Gastrocnemius medialis (tissue), 4 donors: ENCODE measurements at regions not wholly inside any gene's neighbourhood (a gene's known extent, or its start where the extent isn't known, plus 50 kb on each side); places are given as distances from the start of the nearest gene placed in this dataset.

ENCODE experiments used
- CTCF ChIP-seq, 5 experiments: fragments of 450-650 bp in 3 of 5; fragments of 200-600 bp in 2 of 5; sonication (generic) in 2 of 5; IDR thresholded peaks in 4 of 5; conservative IDR thresholded peaks in 1 of 5; 1 replicate in 4 of 5; 2 replicates in 1 of 5; pipeline ENCODE4 v1.5.1; 2016 to 2019; ENCODE audit warnings: antibody characterized with exemption in 5 of 5, mild to moderate bottlenecking in 3 of 5, moderate library complexity in 3 of 5
- POLR2A ChIP-seq, 2 donors: fragments of 450-650 bp; IDR thresholded peaks; one replicate each; pipeline ENCODE4 v1.6.1; 2017; ENCODE audit warnings: antibody characterized with exemption in 2 of 2, mild to moderate bottlenecking in 2 of 2, moderate library complexity in 2 of 2

- TF ChIP-seq POLR2A (IDR thresholded peaks at IDR 0.05) (no peak), CTCF (IDR thresholded peaks at IDR 0.05 in 4 of 5, conservative IDR thresholded peaks at IDR 0.05 in 1 of 5) (no peak)
Measured at GRCh38 chr3:181133832-181134231, 144.3 kb upstream of the DNAJC19 start.
